Jurkat, Clone E6-1 (cell line): ENCODE measurements at regions not wholly inside any gene's neighbourhood (a gene's known extent, or its start where the extent isn't known, plus 50 kb on each side); places are given as distances from the start of the nearest gene placed in this dataset.

ENCODE experiments used
- DNase-seq: peaks from one replicate; pipeline ENCODE4 v3.0.0-alpha.2; 2011; ENCODE audit warnings: low read depth, low spot score
- H3K4me3 ChIP-seq: 2 replicates; pipeline ENCODE4 v1.5.1; 2011; ENCODE audit warnings: mild to moderate bottlenecking, low read length, control low read depth, moderate library complexity

GRCh38 chr5:160970605-160971191 lies 118.7 kb upstream of the ATP10B start:
- no peak overlapping the region for H3K4me3 ChIP-seq
- peak; percentile 8 for DNase-seq

- H3K4me3 ChIP-seq = no peak overlapping the region
- DNase-seq = no peak
Observed at GRCh38 chr5:160969645-160970044, 117.6 kb upstream of the ATP10B start.

DNA sequence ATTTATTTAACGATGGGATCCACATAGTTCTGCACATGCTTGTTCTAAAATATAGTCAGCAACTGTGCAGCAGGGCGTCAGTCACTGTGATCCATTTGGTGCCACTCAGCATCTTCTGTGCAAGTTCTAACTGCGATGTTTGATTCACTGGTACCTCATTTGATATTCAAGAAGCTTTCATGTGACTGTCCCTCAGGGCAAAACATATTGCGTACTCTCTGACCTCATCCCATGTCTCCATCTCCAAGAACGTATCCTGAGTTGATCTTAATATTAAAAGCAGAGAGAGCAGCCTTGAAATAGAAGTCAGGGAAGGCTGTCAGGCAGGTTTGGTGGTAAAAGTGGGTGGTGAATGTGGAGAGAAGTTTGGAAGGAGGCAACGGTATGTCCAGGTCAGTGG lies 116.5 kb upstream of the ATP10B start:
- DNase-seq = no peak
- no peak overlapping the region for H3K4me3 ChIP-seq

GRCh38 chr5:160966921-160967320 lies 114.9 kb upstream of the ATP10B start:
- H3K4me3 ChIP-seq = no peak overlapping the region
- DNase-seq = no peak

DNA sequence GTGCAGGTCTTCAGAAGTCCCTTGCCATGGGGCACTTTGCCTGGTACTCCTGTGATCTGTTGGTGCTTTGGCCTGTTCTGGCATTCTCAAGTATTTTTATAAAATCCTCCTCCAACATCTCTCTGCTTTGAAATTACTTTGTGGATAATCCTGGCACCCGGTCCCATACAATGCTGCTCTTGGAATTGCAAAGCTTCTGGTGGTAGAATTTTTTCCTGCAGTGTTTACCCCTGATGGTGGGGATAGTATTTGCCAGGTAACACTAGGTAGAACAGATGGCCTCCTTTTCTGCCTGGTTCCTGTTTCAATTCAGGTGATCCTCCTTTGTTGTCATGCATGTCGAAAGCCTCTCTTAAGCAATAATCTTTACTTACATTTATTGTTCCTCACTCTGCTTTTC lies 109.8 kb upstream of the ATP10B start:
- H3K4me3 ChIP-seq = no peak overlapping the region
- DNase-seq = no peak

- DNase-seq = no peak
- no peak overlapping the region for H3K4me3 ChIP-seq
Observed at GRCh38 chr5:160961038-160961437, 109.0 kb upstream of the ATP10B start.

GRCh38 chr5:160960592-160960991 lies 108.6 kb upstream of the ATP10B start:
- H3K4me3 ChIP-seq = no peak overlapping the region
- no peak for DNase-seq

- no peak overlapping the region for H3K4me3 ChIP-seq
- DNase-seq = no peak
Observed at GRCh38 chr5:160959804-160960203, 107.8 kb upstream of the ATP10B start.

- no peak overlapping the region for H3K4me3 ChIP-seq
- DNase-seq = no peak
Observed at GRCh38 chr5:160957312-160957861, 105.4 kb upstream of the ATP10B start.

- no peak overlapping the region for H3K4me3 ChIP-seq
- no peak for DNase-seq
Observed at GRCh38 chr5:160956051-160956450, 104.0 kb upstream of the ATP10B start.

GRCh38 chr5:160950311-160950710 lies 98.3 kb upstream of the ATP10B start:
- no peak overlapping the region for H3K4me3 ChIP-seq
- no peak for DNase-seq

DNA sequence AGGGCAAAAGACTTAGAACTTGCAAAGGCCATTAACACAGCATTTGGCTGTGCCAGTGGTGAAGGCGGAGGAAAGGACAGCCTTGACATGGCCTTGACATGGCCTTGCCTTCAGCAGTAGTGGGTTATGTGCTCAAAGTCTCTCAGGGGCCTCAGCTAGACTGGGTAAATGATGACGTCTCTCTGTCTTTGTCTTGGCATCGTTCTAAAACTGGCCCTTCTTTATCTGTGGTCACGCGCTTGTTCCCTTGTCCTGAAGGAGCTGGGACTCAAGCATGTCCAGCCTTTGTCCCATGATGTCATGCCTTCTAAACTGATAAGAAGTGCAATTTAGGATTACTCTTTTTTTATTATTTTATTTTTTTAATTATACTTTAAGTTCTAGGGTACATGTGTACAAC lies 88.7 kb upstream of the ATP10B start:
- no peak overlapping the region for H3K4me3 ChIP-seq
- no peak for DNase-seq

DNA sequence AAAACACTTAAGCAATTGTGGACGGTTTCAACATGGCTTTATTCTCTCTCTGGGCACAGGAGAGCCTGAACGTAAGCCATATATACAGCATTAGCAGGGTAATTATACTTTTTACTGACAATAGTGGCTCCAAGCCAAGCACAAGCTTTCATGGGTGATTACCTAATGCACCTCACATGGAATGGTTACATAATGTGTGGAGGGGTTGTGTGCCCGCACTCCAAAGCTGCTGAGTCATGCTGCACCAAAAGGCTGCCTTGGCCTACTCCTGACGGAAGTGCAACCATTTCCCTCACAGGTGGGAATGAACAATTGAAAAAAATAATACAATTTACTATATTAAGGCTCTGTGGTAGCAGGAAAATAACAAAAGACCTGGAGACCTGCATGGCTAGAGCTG lies 86.5 kb upstream of the ATP10B start:
- DNase-seq = no peak
- H3K4me3 ChIP-seq = no peak overlapping the region

DNA sequence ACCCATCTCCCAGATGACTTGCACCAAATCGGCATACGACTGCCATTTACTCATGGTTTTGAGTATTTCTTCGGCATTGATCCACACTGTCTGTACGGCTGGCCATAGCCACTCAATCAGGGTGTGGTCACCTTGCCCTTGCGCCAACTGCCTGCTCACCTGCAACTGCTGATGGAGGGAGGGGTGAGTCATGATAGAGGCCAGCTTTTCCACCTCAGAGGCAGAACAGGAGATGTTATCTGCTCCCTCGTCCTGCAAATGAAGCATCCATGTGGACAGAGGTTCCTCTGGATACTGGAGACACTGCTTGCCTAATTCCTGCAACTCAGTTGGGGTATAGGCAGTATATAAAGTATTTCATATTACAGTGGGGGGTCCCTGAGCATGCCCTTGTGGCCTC lies 85.6 kb upstream of the ATP10B start:
- no peak overlapping the region for H3K4me3 ChIP-seq
- no peak for DNase-seq

- no peak overlapping the region for H3K4me3 ChIP-seq
- DNase-seq = no peak
Observed at GRCh38 chr5:160935776-160936175, 83.8 kb upstream of the ATP10B start.

DNA sequence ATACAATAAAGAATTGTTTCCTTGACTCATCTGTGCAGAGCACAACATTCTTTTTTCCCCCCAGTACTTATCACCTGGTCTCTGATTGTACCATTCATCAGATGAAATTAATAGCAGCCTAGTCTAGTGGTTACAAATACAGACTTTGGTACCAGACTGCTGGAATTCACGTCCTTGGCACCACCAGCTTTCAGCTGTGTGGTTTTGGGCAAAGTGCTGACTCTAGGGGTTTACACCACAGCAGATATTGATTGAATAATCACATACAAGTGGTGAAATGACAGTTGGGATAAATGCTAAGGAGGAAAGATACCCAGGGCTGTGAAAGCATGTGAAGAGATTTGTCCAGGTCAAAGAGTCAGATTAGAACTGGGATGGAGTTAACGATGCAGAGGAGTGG lies 79.3 kb upstream of the ATP10B start:
- DNase-seq = no peak
- no peak overlapping the region for H3K4me3 ChIP-seq

- H3K4me3 ChIP-seq = no peak overlapping the region
- DNase-seq = no peak
Observed at GRCh38 chr5:160930406-160930805, 78.4 kb upstream of the ATP10B start.

- DNase-seq = no peak
- H3K4me3 ChIP-seq = no peak overlapping the region
Observed at GRCh38 chr5:160929906-160930305, 77.9 kb upstream of the ATP10B start.

GRCh38 chr5:160929360-160929759 lies 77.3 kb upstream of the ATP10B start:
- H3K4me3 ChIP-seq = no peak overlapping the region
- no peak for DNase-seq

GRCh38 chr5:160926428-160926827 lies 74.4 kb upstream of the ATP10B start:
- no peak for DNase-seq
- H3K4me3 ChIP-seq = no peak overlapping the region

GRCh38 chr5:160925281-160925680 lies 73.3 kb upstream of the ATP10B start:
- DNase-seq = no peak
- no peak overlapping the region for H3K4me3 ChIP-seq
